Astrocyte of the cerebellum (primary cell): ENCODE measurements at regions not wholly inside any gene's neighbourhood (a gene's known extent, or its start where the extent isn't known, plus 50 kb on each side); places are given as distances from the start of the nearest gene placed in this dataset.

ENCODE experiments used
- DNase-seq: peaks from one replicate; pipeline ENCODE4 v3.0.0-alpha.2; 2011; ENCODE audit warnings: low read depth
- H3K4me3 ChIP-seq: 2 replicates; pipeline ENCODE4 v1.5.1; 2011; ENCODE audit warnings: mild to moderate bottlenecking, low read depth, low read length, moderate library complexity
- CTCF ChIP-seq: IDR thresholded peaks from 2 replicates; pipeline ENCODE4 v1.5.1; 2012; ENCODE audit warnings: low read length, low read depth, moderate library complexity, mild to moderate bottlenecking; ENCODE audit errors: missing control alignments
- in situ Hi-C: cut with HindIII; loops from 2 replicates; pipeline ENCODE4 v1.10.0; 2017; ENCODE audit warnings: low sequenced_read_pairs

GRCh38 chr6:23414922-23415321 lies 711.1 kb upstream of the NRSN1 start:
- in situ Hi-C loops, result no loop called here
- TF ChIP-seq CTCF, result no peak
- H3K4me3 ChIP-seq, result no peak overlapping the region
- no peak for DNase-seq

GRCh38 chr6:23415819-23416427 lies 710.1 kb upstream of the NRSN1 start:
- DNase-seq, result no peak
- no peak overlapping the region for H3K4me3 ChIP-seq
- in situ Hi-C loops, result no loop called here
- no peak for TF ChIP-seq CTCF

GRCh38 chr6:23417133-23417532 lies 708.9 kb upstream of the NRSN1 start:
- DNase-seq, result no peak
- no peak overlapping the region for H3K4me3 ChIP-seq
- no peak for TF ChIP-seq CTCF
- in situ Hi-C loops, result no loop called here

GRCh38 chr6:23418095-23418494 lies 707.9 kb upstream of the NRSN1 start:
- no peak for DNase-seq
- in situ Hi-C loops, result no loop called here
- no peak overlapping the region for H3K4me3 ChIP-seq
- TF ChIP-seq CTCF, result no peak

- no peak for TF ChIP-seq CTCF
- DNase-seq, result no peak
- H3K4me3 ChIP-seq, result no peak overlapping the region
- in situ Hi-C loops, result no loop called here
Measured at GRCh38 chr6:23419046-23419445, 707.0 kb upstream of the NRSN1 start.

DNA sequence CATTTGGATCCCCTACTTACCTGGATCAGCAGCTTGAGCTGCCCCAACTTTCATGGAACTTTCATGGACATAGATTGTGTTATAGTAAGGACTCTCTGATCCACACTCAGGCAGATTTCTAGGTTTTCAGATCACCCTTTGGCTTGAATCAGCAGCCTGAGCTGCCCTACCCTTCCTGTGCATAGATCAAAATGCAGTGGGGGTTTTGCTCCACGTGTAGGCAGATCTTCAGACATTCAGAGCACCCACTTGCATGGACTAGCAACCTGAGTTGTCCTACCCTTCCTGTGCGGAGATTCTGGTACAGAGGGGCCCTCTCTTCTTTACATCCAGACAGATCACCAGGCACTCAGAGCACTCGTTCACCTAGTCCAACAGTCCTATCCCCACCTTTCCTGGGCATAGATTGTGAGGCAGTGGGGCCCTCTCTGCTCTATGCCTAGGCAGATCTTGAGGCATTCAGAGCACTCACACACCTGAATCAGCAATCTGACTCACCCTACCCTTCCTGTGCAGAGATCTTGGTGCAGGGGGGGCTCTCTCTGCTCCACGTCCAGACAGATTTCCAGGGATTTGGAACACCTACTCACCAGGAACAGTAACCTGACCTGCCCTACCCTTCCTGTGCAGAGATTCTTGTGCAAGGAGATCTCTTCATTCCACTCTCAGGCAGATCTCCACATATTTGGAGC lies 705.2 kb upstream of the NRSN1 start:
- H3K4me3 ChIP-seq, result no peak overlapping the region
- in situ Hi-C loops, result no loop called here
- DNase-seq, result no peak
- no peak for TF ChIP-seq CTCF
